SK-N-SH (cell line): ENCODE measurements at regions not wholly inside any gene's neighbourhood (a gene's known extent, or its start where the extent isn't known, plus 50 kb on each side); places are given as distances from the start of the nearest gene placed in this dataset.

Experiments
- CTCF ChIP-seq: fragments of 200-600 bp; sonication (generic); IDR thresholded peaks from 2 replicates; pipeline ENCODE4 v1.6.1; 2017; ENCODE audit warnings: antibody characterized with exemption, mild to moderate bottlenecking, moderate library complexity
- ELF1 ChIP-seq: IDR thresholded peaks from 2 replicates; pipeline ENCODE4 v1.4.0; 2012
- EP300 ChIP-seq, 2 experiments: IDR thresholded peaks; 2 replicates each; pipeline versions ENCODE4 v1.4.0 to v1.6.1; 2012; ENCODE audit warnings: borderline replicate concordance in 1 of 2, low read depth in 1 of 2, low read length in 1 of 2
- EZH2phosphoT487 ChIP-seq: fragments of 200-600 bp; sonication (generic); IDR thresholded peaks from 2 replicates; pipeline ENCODE4 v1.6.1; 2017; ENCODE audit warnings: low read depth, mixed run types, mild to moderate bottlenecking, antibody characterized with exemption, moderate library complexity, borderline replicate concordance
- FOSL2 ChIP-seq: IDR thresholded peaks from 2 replicates; pipeline ENCODE4 v1.4.0; 2012; ENCODE audit warnings: low read depth, mild to moderate bottlenecking, moderate library complexity, borderline replicate concordance
- GABPA ChIP-seq: IDR thresholded peaks from 2 replicates; pipeline ENCODE4 v1.4.0; 2012; ENCODE audit warnings: low read depth, mild to moderate bottlenecking
- GATA2 ChIP-seq: sonication (generic); formaldehyde crosslinking; IDR thresholded peaks from 2 replicates; pipeline ENCODE4 v1.5.0; 2020; ENCODE audit warnings: mild to moderate bottlenecking, missing genetic modification reagents
- MAX ChIP-seq: IDR thresholded peaks from 2 replicates; pipeline ENCODE4 v1.4.0; 2012; ENCODE audit warnings: low read depth
- NRF1 ChIP-seq: IDR thresholded peaks from 2 replicates; pipeline ENCODE4 v1.6.1; 2012; ENCODE audit warnings: low read depth, mild to moderate bottlenecking, low read length
- POLR2AphosphoS5 ChIP-seq: IDR thresholded peaks from 2 replicates; pipeline ENCODE4 v1.6.1; 2012; ENCODE audit warnings: low read depth, low read length
- RAD21 ChIP-seq: IDR thresholded peaks from 2 replicates; pipeline ENCODE4 v1.6.1; 2012; ENCODE audit warnings: mild to moderate bottlenecking, low read length
- RCOR1 ChIP-seq: fragments of 150-350 bp; IDR thresholded peaks from 2 replicates; pipeline ENCODE4 v1.6.1; 2017; ENCODE audit warnings: antibody characterized with exemption, low read length

- TF ChIP-seq NRF1 (no peak), CTCF (no peak), RAD21 (no peak), EP300 (IDR thresholded peaks at IDR 0.05; ENCODE audit: borderline replicate concordance in 1 of 2, low read depth in 1 of 2, low read length in 1 of 2) (no peak), MAX (no peak), GATA2 (CRISPR knock-in tag) (no peak), POLR2AphosphoS5 (no peak), RCOR1 (no peak), GABPA (no peak), ELF1 (no peak), FOSL2 (no peak), EZH2phosphoT487 (no peak)
These were observed 97.1 kb downstream of the TNFAIP2 start for GRCh38 chr14:103220134-103220981.
